ENCODE measurements at regions not wholly inside any gene's neighbourhood (a gene's known extent, or its start where the extent isn't known, plus 50 kb on each side); places are given as distances from the start of the nearest gene placed in this dataset.

- DNase-seq, result no peak
These were observed 150.2 kb upstream of the PLEKHG7 start for GRCh38 chr12:92552412-92553108.

- DNase-seq, result no peak
These were observed 150.9 kb upstream of the PLEKHG7 start for GRCh38 chr12:92551853-92552397.

GRCh38 chr12:92551210-92551609, 151.6 kb upstream of the PLEKHG7 start:
- no peak for DNase-seq

GRCh38 chr12:92550661-92551060, 152.1 kb upstream of the PLEKHG7 start:
- no peak for DNase-seq

- DNase-seq, result no peak
These were observed 152.5 kb upstream of the PLEKHG7 start for GRCh38 chr12:92550254-92550653.

- DNase-seq, result no peak
These were observed 153.3 kb upstream of the PLEKHG7 start for GRCh38 chr12:92549516-92549915.

- no peak for DNase-seq
These were observed 154.9 kb upstream of the PLEKHG7 start for GRCh38 chr12:92547906-92548305.

- DNase-seq, result no peak
These were observed 155.4 kb upstream of the PLEKHG7 start for GRCh38 chr12:92547420-92547819.

GRCh38 chr12:92546635-92547348, 156.0 kb upstream of the PLEKHG7 start:
- no peak for DNase-seq

GRCh38 chr12:92546259-92546634, 156.5 kb upstream of the PLEKHG7 start:
- DNase-seq, result no peak

GRCh38 chr12:92544322-92544721, 158.5 kb upstream of the PLEKHG7 start:
- DNase-seq, result no peak

GRCh38 chr12:92543840-92544239, 158.9 kb upstream of the PLEKHG7 start:
- no peak for DNase-seq

- DNase-seq, result no peak
These were observed 159.4 kb upstream of the PLEKHG7 start for GRCh38 chr12:92543359-92543758.

GRCh38 chr12:92541731-92542130, 161.1 kb upstream of the PLEKHG7 start:
- no peak for DNase-seq

- no peak for DNase-seq
These were observed 161.9 kb upstream of the PLEKHG7 start for GRCh38 chr12:92540782-92541423.

GRCh38 chr12:92539976-92540781, 162.6 kb upstream of the PLEKHG7 start:
- DNase-seq, result no peak

- DNase-seq, result no peak
These were observed 163.6 kb upstream of the PLEKHG7 start for GRCh38 chr12:92539110-92539749.

- DNase-seq, result no peak
These were observed 165.4 kb upstream of the PLEKHG7 start for GRCh38 chr12:92537290-92537960.

- no peak for DNase-seq
These were observed 166.8 kb upstream of the PLEKHG7 start for GRCh38 chr12:92535961-92536360.

- DNase-seq, result no peak
These were observed 169.4 kb upstream of the PLEKHG7 start for GRCh38 chr12:92533280-92533890.

GRCh38 chr12:92530706-92531105, 172.1 kb upstream of the PLEKHG7 start:
- no peak for DNase-seq
